ENCODE measurements at regions not wholly inside any gene's neighbourhood (a gene's known extent, or its start where the extent isn't known, plus 50 kb on each side); places are given as distances from the start of the nearest gene placed in this dataset.

DNA sequence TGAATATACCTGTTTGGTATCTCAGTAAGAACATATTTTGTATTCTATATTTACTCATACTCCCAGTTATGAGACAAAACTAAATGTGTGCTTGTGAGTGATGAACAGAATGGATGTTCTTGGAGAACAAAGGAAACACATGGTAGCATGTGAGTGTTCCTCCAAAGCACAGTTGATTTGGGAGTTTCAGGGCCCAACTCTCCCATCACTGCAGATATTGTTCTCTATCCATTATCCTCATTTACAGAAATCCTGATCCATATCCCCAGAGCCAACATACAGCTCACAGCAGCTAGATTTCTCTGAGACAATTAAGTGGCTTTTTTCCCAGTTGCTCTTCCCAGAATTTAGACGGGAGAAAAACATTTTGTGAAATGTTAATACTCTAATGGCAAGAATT, 75.6 kb upstream of the MAPRE2 start:
- TF ChIP-seq POLR2A (IDR thresholded peaks at IDR 0.05; ENCODE audit: low read length), result no peak
- TF ChIP-seq GATA1 (IDR thresholded peaks at IDR 0.05; ENCODE audit: low read depth, low read length), result no peak

Data from erythroblast (primary cell).